H9 (cell line): ENCODE measurements at regions not wholly inside any gene's neighbourhood (a gene's known extent, or its start where the extent isn't known, plus 50 kb on each side); places are given as distances from the start of the nearest gene placed in this dataset.

ENCODE experiments used
- DNase-seq: peaks from one replicate; pipeline ENCODE4 v3.0.0-alpha.2; 2017
- H2AFZ ChIP-seq: one replicate; pipeline ENCODE4 v1.6.1; 2013; ENCODE audit warnings: mild to moderate bottlenecking, low read length, control low read depth, moderate library complexity
- H2AK5ac ChIP-seq: 2 replicates; pipeline ENCODE4 v1.6.1; 2013; ENCODE audit warnings: low read length, control low read depth, mixed read lengths; ENCODE audit not compliant: insufficient read length
- H2BK120ac ChIP-seq: one replicate; pipeline ENCODE4 v1.6.1; 2013; ENCODE audit warnings: low read depth, mild to moderate bottlenecking, low read length, control low read depth, inconsistent platforms; ENCODE audit not compliant: poor library complexity, severe bottlenecking
- H2BK12ac ChIP-seq: 2 replicates; pipeline ENCODE4 v1.6.1; 2013; ENCODE audit warnings: low read length, control low read depth, mixed read lengths, low read depth; ENCODE audit not compliant: insufficient read length
- H2BK15ac ChIP-seq: 2 replicates; pipeline ENCODE4 v1.6.1; 2013; ENCODE audit warnings: low read depth, low read length, control low read depth
- H2BK20ac ChIP-seq: one replicate; pipeline ENCODE4 v1.6.1; 2013; ENCODE audit warnings: low read depth, mild to moderate bottlenecking, low read length, control low read depth, inconsistent platforms; ENCODE audit not compliant: poor library complexity, severe bottlenecking
- H2BK5ac ChIP-seq: 2 replicates; pipeline ENCODE4 v1.6.1; 2013; ENCODE audit warnings: low read length, control low read depth, mixed read lengths; ENCODE audit not compliant: insufficient read length
- H3K14ac ChIP-seq: 2 replicates; pipeline ENCODE4 v1.6.1; 2013; ENCODE audit warnings: low read length, control low read depth; ENCODE audit not compliant: insufficient read depth
- H3K18ac ChIP-seq: 2 replicates; pipeline ENCODE4 v1.6.1; 2013; ENCODE audit warnings: low read depth, mild to moderate bottlenecking, mixed read lengths, low read length, control low read depth; ENCODE audit not compliant: insufficient read length
- H3K23ac ChIP-seq: 2 replicates; pipeline ENCODE4 v1.6.1; 2013; ENCODE audit warnings: low read length, control low read depth, mixed read lengths, low read depth; ENCODE audit not compliant: insufficient read length
- H3K23me2 ChIP-seq: 2 replicates; pipeline ENCODE4 v1.6.1; 2013; ENCODE audit warnings: low read depth, mild to moderate bottlenecking, mixed read lengths, low read length, control low read depth; ENCODE audit not compliant: insufficient read length, poor library complexity, severe bottlenecking
- H3K27ac ChIP-seq: 2 replicates; pipeline ENCODE4 v1.5.1; 2013; ENCODE audit warnings: low read length, control low read depth, mixed read lengths, low read depth; ENCODE audit not compliant: insufficient read length
- H3K27me3 ChIP-seq: 2 replicates; pipeline ENCODE4 v1.6.1; 2013; ENCODE audit warnings: low read length, control low read depth, inconsistent platforms; ENCODE audit not compliant: insufficient read depth
- H3K4ac ChIP-seq: 2 replicates; pipeline ENCODE4 v1.6.1; 2013; ENCODE audit warnings: low read depth, mild to moderate bottlenecking, control low read depth, inconsistent platforms, low read length, moderate library complexity
- H3K4me1 ChIP-seq: 2 replicates; pipeline ENCODE4 v1.6.1; 2013; ENCODE audit warnings: low read length, control low read depth, inconsistent platforms; ENCODE audit not compliant: insufficient read depth
- H3K4me2 ChIP-seq: 2 replicates; pipeline ENCODE4 v1.6.1; 2013; ENCODE audit warnings: low read length, control low read depth, mixed read lengths; ENCODE audit not compliant: insufficient read length, insufficient read depth
- H3K56ac ChIP-seq: 2 replicates; pipeline ENCODE4 v1.6.1; 2013; ENCODE audit warnings: low read depth, mild to moderate bottlenecking, mixed read lengths, low read length, control low read depth; ENCODE audit not compliant: insufficient read length
- H3K79me1 ChIP-seq: 2 replicates; pipeline ENCODE4 v1.6.1; 2013; ENCODE audit warnings: low read depth, mild to moderate bottlenecking, moderate library complexity, low read length, control low read depth, inconsistent platforms; ENCODE audit not compliant: insufficient read depth, poor library complexity, severe bottlenecking
- H3K79me2 ChIP-seq: 2 replicates; pipeline ENCODE4 v1.6.1; 2013; ENCODE audit warnings: low read length, control low read depth, inconsistent platforms; ENCODE audit not compliant: insufficient read depth
- H3K9ac ChIP-seq: 2 replicates; pipeline ENCODE4 v1.6.1; 2013; ENCODE audit warnings: low read length, control low read depth, mixed read lengths; ENCODE audit not compliant: insufficient read length; ENCODE audit errors: extremely low read depth
- H3K9me3 ChIP-seq: one replicate; pipeline ENCODE4 v1.6.1; 2013; ENCODE audit warnings: low read depth, low read length, inconsistent platforms; ENCODE audit not compliant: control insufficient read depth
- H3T11ph ChIP-seq: one replicate; pipeline ENCODE4 v1.6.1; 2013; ENCODE audit warnings: mild to moderate bottlenecking, low read length, control low read depth, inconsistent platforms
- H4K20me1 ChIP-seq: one replicate; pipeline ENCODE4 v1.6.1; 2013; ENCODE audit not compliant: control insufficient read depth, insufficient read length, insufficient read depth
- H4K5ac ChIP-seq: 2 replicates; pipeline ENCODE4 v1.6.1; 2013; ENCODE audit warnings: low read depth, mild to moderate bottlenecking, mixed read lengths, low read length, control low read depth; ENCODE audit not compliant: insufficient read length
- H4K8ac ChIP-seq: replicated peaks from 2 replicates; pipeline ENCODE4 v1.6.1; 2013; ENCODE audit warnings: low read length, control low read depth, mixed read lengths, low read depth; ENCODE audit not compliant: insufficient read length
- H4K91ac ChIP-seq: 2 replicates; pipeline ENCODE4 v1.6.1; 2013; ENCODE audit warnings: low read depth, mild to moderate bottlenecking, moderate library complexity, mixed read lengths, low read length, control low read depth; ENCODE audit not compliant: insufficient read length
- H3K27ac Mint-ChIP-seq, 3 experiments: 2 replicates in 2 of 3; 3 replicates in 1 of 3; pipeline ENCODE4 v1.8.0; 2020 to 2021; ENCODE audit warnings: mixed read lengths in 3 of 3, mild to moderate bottlenecking in 1 of 3, moderate library complexity in 1 of 3
- H3K27me3 Mint-ChIP-seq: 2 replicates; pipeline ENCODE4 v1.8.0; 2021; ENCODE audit warnings: low read depth, mild to moderate bottlenecking, moderate library complexity, mixed read lengths
- H3K36me3 Mint-ChIP-seq, 3 experiments: 2 replicates in 2 of 3; 3 replicates in 1 of 3; pipeline ENCODE4 v1.8.0; 2020 to 2021; ENCODE audit warnings: low read depth in 3 of 3, mixed read lengths in 3 of 3; ENCODE audit not compliant: insufficient read depth in 1 of 3
- H3K4me1 Mint-ChIP-seq, 2 experiments: 2 replicates each; pipeline ENCODE4 v1.8.0; 2020; ENCODE audit warnings: mixed read lengths in 2 of 2
- H3K4me3 Mint-ChIP-seq, 2 experiments: 2 replicates in 1 of 2; 3 replicates in 1 of 2; pipeline ENCODE4 v1.8.0; 2020 to 2021; ENCODE audit warnings: mild to moderate bottlenecking in 2 of 2, mixed read lengths in 2 of 2, moderate library complexity in 1 of 2
- H3K9me3 Mint-ChIP-seq, 2 experiments: 2 replicates in 1 of 2; 3 replicates in 1 of 2; pipeline ENCODE4 v1.8.0; 2020; ENCODE audit warnings: mild to moderate bottlenecking in 2 of 2, mixed read lengths in 2 of 2, moderate library complexity in 1 of 2
- CTCF ChIP-seq: fragments of 200-600 bp; sonication (generic); conservative IDR thresholded peaks from 3 replicates; pipeline ENCODE4 v1.8.0; 2021; ENCODE audit warnings: antibody characterized with exemption, mild to moderate bottlenecking

DNA sequence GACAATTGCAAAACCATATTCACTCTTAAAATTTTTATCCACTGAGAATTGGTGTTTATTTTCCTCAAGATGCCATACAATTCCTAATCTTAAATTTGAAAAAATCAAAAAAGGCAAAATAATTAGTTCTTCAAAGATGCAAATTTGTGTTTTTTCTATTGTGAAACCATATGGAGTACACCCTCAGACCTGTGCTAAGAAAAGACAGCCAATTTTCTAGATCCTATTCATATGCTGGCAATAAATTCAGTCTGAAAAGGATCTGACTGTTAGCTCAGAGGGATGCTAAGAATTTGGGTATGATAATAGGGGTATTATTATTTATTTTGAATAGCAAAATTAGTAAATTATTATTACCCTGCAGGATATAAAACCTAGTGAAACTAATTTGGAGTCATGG is 476.9 kb upstream of the SYT1 start:
- H2AK5ac ChIP-seq = no peak overlapping the region
- H2BK120ac ChIP-seq = no peak overlapping the region
- no peak overlapping the region for H2AFZ ChIP-seq
- no peak overlapping the region for H4K8ac ChIP-seq
- no peak overlapping the region for H3K14ac ChIP-seq
- no peak overlapping the region for H4K5ac ChIP-seq
- H2BK5ac ChIP-seq = no peak overlapping the region
- H3K79me2 ChIP-seq = no peaks in the 10 kb centered on the region
- H3K23ac ChIP-seq = no peak overlapping the region
- H3K27ac ChIP-seq = no peak overlapping the region
- H3K79me1 ChIP-seq = no peaks in the 10 kb centered on the region
- no peak for DNase-seq
- no peak overlapping the region for H2BK12ac ChIP-seq
- no peaks in the 10 kb centered on the region for H3K27me3 ChIP-seq
- H3K4me1 ChIP-seq = no peaks in the 10 kb centered on the region
- Mint-ChIP-seq H3K9me3 (no peaks in the 10 kb centered on the region), H3K4me3 (no peak overlapping the region), H3K27ac (no peak overlapping the region), H3K4me1 (peaks cover 5 to 9% of the 10 kb centered on the region in 2 experiments), H3K36me3 (no peaks in the 10 kb centered on the region; a peak in 1 of 7 replicates), H3K27me3 (no peaks in the 10 kb centered on the region; the same call in 1 of the 2 replicates)
- H3K18ac ChIP-seq = no peak overlapping the region
- no peak overlapping the region for H3T11ph ChIP-seq
- no peak for TF ChIP-seq CTCF
- H3K9ac ChIP-seq = no peak overlapping the region
- no peak overlapping the region for H3K56ac ChIP-seq
- H4K91ac ChIP-seq = no peak overlapping the region
- no peak overlapping the region for H2BK15ac ChIP-seq
- H3K23me2 ChIP-seq = no peaks in the 10 kb centered on the region
- H2BK20ac ChIP-seq = no peak overlapping the region
- no peak overlapping the region for H3K4ac ChIP-seq
- no peak overlapping the region for H3K4me2 ChIP-seq
- no peaks in the 10 kb centered on the region for H3K9me3 ChIP-seq
- H4K20me1 ChIP-seq = no peaks in the 10 kb centered on the region
